HG02884 (cell line): ENCODE measurements at regions not wholly inside any gene's neighbourhood (a gene's known extent, or its start where the extent isn't known, plus 50 kb on each side); places are given as distances from the start of the nearest gene placed in this dataset.

Experiments used
- ATAC-seq: cut with Tn5 transposase; IDR thresholded peaks from one replicate; pipeline ENCODE4 v1.9.1; 2021; ENCODE audit warnings: mild to moderate bottlenecking, moderate library complexity; ENCODE audit not compliant: unreplicated experiment

GRCh38 chr18:41155025-41155424, 800.0 kb upstream of the PIK3C3 start:
- ATAC-seq = no peak

GRCh38 chr18:41153871-41154270, 801.2 kb upstream of the PIK3C3 start:
- ATAC-seq = no peak

GRCh38 chr18:41150316-41150715, 804.7 kb upstream of the PIK3C3 start:
- ATAC-seq = no peak

- no peak for ATAC-seq
Measured at GRCh38 chr18:41146301-41146700, 808.7 kb upstream of the PIK3C3 start.

DNA sequence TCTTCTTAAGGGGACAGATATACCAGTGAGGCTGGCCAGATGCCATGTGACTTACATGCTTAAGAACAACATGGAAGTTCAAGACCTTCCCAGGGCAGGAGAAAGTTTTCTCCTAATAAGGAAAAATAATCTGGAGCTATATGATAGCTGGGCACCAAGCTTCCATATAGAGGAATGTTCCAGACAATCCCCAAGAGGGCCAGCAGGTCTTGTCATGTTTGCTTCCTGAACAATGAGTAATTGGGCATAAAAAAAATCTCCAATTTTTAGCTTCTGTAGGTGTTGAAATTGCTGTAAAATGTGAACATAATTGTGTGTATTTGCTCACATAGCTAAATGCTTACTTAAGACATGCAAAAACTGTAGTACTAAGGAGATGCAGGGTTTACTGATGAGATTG, 809.5 kb upstream of the PIK3C3 start:
- ATAC-seq = no peak

GRCh38 chr18:41144441-41144840, 810.6 kb upstream of the PIK3C3 start:
- no peak for ATAC-seq

GRCh38 chr18:41140506-41140905, 814.5 kb upstream of the PIK3C3 start:
- no peak for ATAC-seq

GRCh38 chr18:41135146-41135545, 819.9 kb upstream of the PIK3C3 start:
- ATAC-seq = no peak

DNA sequence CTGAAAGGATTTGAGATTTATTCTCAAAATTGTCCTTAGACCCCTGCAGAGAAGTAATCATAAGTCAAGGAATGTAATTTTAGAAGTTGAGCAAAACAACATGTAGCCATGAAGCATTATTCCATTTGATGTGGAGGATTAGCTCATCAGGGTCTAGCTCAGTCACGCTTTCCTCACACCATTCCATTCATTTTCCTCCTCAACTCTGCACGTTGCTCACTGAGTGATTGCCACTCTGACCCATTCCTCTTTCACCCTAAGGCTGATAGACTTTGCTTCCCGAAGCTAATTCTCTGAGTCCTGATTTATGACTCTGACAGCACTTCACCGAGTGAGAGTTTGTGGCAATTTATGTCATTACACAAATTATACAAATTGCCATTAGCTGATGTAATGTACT, 820.6 kb upstream of the PIK3C3 start:
- ATAC-seq = no peak

DNA sequence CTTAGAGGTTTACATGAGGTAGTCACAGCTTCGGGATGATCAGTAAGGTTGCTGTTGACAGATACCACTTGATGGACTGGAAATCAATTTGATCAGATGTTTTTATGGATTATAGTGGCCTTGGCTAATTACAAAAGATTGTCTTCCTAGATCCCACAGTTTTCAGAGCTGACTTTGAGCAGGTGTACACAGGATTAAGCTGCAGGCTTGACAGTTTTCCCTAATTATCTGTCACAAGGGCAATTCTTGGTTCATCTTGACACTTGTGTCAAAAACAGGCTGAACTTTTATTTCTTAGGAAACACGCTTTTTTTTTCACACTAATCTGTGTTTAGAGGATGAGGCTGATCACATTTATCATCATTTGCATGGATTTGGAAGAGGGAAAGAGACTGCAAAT, 824.0 kb upstream of the PIK3C3 start:
- no peak for ATAC-seq

DNA sequence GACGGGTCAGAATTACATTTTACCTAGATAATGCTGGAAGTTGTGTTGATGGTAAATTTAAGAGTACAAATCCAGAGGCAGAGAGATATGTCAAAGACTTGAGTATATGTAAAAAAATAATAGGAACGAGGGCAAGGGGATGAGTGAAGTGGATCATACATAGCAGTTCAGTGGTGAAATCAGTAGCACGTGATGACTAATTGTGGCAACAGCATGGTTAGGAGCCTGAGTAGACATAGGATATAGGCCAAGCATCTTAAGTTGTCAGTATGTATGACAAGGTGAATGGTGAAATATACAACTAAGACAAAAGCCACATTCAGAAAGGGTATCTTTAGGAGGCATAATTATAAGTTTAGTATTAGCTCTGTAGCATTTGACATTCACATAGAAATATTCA, 826.5 kb upstream of the PIK3C3 start:
- ATAC-seq = no peak

DNA sequence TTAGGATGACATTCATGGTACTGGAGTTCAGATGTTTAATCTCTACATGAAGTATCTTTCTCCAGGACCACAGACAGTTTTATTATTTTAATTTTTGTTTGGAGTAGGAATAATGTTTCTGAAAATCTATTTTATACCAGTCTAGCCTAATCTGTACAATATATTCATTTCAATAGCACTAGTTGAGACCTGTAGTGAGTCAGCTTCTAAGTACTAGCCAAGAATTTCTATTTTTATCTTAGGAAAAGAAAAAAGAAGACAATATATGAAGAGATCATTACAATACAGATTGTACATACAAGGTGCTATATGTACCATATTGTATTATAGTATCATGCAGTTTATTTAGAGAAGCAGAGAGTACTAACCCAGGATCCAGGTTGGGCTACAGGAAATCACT, 826.9 kb upstream of the PIK3C3 start:
- ATAC-seq = no peak

GRCh38 chr18:41126541-41127235, 828.3 kb upstream of the PIK3C3 start:
- ATAC-seq = no peak

DNA sequence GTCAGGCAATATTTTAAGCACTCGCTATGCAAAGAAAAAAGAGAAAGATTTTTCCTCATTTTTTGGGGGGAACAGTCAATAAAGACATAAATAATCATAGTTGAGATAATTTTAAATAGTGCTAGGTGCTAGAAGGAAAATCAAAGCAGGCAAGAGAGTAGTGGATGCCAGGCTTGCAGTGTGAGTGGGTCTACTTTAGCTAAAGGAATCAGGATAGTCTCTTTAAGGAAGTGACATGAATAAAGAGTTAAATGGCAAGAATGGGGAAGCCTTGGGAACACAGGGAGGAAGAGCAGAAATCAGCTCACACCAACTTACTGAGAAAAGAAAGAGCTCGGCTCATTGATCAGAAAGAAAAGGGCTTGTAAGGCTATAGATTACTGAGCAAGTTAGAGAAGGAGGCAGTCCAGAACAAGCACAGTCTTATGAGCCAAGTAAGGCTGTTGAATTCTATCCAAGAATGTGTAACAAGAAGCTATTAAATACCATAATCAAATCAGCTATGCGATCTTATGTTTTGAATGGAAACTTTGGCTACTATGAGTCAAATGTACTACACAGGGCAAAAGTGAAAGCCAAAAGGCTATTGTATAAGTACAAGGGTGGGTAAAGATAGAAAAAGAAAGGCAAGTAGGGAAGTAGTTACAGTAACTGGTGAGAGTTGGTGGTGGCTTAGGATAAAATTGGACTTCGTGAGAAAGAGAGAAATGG, 833.8 kb upstream of the PIK3C3 start:
- ATAC-seq = no peak

GRCh38 chr18:41119031-41119430, 836.0 kb upstream of the PIK3C3 start:
- ATAC-seq = no peak

GRCh38 chr18:41113885-41114482, 841.0 kb upstream of the PIK3C3 start:
- ATAC-seq = no peak

- ATAC-seq = no peak
Measured at GRCh38 chr18:41099451-41099850, 855.6 kb upstream of the PIK3C3 start.

GRCh38 chr18:41096504-41096903, 858.5 kb upstream of the PIK3C3 start:
- ATAC-seq = no peak

DNA sequence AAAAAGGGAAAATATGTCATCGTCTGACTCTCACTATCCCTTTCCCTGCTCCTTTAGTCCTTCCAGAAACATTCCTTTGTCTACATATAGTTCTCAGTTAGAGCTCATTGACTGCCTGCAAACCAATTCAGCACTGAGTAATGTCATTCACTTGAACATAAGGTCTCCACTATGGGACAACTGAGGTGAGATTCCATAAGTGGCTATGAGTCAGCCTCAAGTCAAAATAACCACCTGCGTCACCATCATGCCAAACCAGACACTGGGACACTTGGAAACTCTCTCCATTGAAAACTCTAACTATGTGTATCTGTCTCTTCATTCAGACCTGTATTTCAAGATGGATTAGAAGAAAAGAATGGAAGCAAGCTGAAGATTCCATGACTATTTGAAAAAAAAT, 878.0 kb upstream of the PIK3C3 start:
- no peak for ATAC-seq

GRCh38 chr18:41075212-41075611, 879.8 kb upstream of the PIK3C3 start:
- ATAC-seq = no peak

GRCh38 chr18:41073372-41073954, 881.6 kb upstream of the PIK3C3 start:
- ATAC-seq = no peak

DNA sequence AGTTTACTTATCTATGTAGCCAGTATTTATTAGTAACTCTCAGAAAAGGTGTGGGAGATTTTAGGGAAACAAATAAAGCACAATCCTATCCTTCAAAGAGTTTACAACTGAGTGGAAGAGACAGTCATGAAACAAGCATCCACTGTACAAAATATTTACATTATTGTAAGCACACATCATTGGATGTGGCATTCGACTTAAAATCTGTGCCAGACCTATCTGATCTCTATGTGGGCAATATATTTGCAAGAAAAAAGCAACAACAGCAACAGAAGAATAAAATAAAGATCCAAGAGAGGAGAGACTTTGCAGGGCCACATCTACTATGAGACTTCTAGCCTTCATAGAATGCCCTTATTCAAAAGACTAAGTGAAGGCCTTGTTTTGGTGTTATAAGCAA, 882.1 kb upstream of the PIK3C3 start:
- ATAC-seq = no peak
